IMR-90 (cell line): ENCODE measurements at regions not wholly inside any gene's neighbourhood (a gene's known extent, or its start where the extent isn't known, plus 50 kb on each side); places are given as distances from the start of the nearest gene placed in this dataset.

Experiments
- ATAC-seq: fragments of 200-7000 bp; cut with Tn5 transposase; 2 replicates; pipeline ENCODE4 v1.9.1; 2020; ENCODE audit warnings: low read depth, mild to moderate bottlenecking, moderate library complexity
- BruUV-seq: library from RNA; stranded (reverse); fragments of 400-500 nt; replicated peaks from 2 replicates; lab custom pipeline; 2021; lab: Mats Ljungman, UMichigan
- CTCF ChIA-PET: fragments of 300-600 bp; formaldehyde crosslinking; extraction: SDS; loops from one replicate; lab custom pipeline; 2021; ENCODE audit warnings: antibody characterized with exemption; lab: Yijun Ruan, JAX
- POLR2A ChIA-PET: fragments of 300-600 bp; sonication (Branson Sonifier 250); formaldehyde crosslinking; loops from one replicate; lab custom pipeline; 2022; ENCODE audit warnings: antibody characterized with exemption; ENCODE audit not compliant: unreplicated experiment; lab: Charles Lee
- DNase-seq: peaks from one replicate; pipeline ENCODE4 v3.0.0; 2013
- H2AFZ ChIP-seq: replicated peaks from 2 replicates; pipeline ENCODE3; 2013; ENCODE audit warnings: low read length, mild to moderate bottlenecking; ENCODE audit not compliant: poor library complexity
- H2AK5ac ChIP-seq: 2 replicates; pipeline ENCODE4 v1.6.1; 2013; ENCODE audit warnings: low read depth, low read length, inconsistent platforms
- H2AK9ac ChIP-seq: replicated peaks from 2 replicates; pipeline ENCODE3; 2013; ENCODE audit warnings: mild to moderate bottlenecking, low read depth, low read length, moderate library complexity; ENCODE audit not compliant: poor library complexity
- H2BK120ac ChIP-seq: 2 replicates; pipeline ENCODE4 v1.6.1; 2013; ENCODE audit warnings: low read depth, low read length, inconsistent platforms
- H2BK15ac ChIP-seq: 3 replicates; pipeline ENCODE4 v1.6.1; 2013; ENCODE audit warnings: low read depth, low read length, inconsistent platforms
- H2BK20ac ChIP-seq: 2 replicates; pipeline ENCODE4 v1.6.1; 2013; ENCODE audit warnings: low read depth, mild to moderate bottlenecking, inconsistent platforms, low read length, moderate library complexity
- H2BK5ac ChIP-seq: 2 replicates; pipeline ENCODE4 v1.6.1; 2013; ENCODE audit warnings: mild to moderate bottlenecking, low read depth, low read length, inconsistent platforms; ENCODE audit not compliant: poor library complexity, severe bottlenecking
- H3K14ac ChIP-seq: replicated peaks from 2 replicates; pipeline ENCODE4 v1.6.1; 2013; ENCODE audit warnings: low read depth, low read length, inconsistent platforms
- H3K18ac ChIP-seq: 2 replicates; pipeline ENCODE4 v1.6.1; 2013; ENCODE audit warnings: low read depth, low read length, control low read depth
- H3K23ac ChIP-seq: 2 replicates; pipeline ENCODE4 v1.6.1; 2013; ENCODE audit warnings: low read depth, low read length, inconsistent platforms
- H3K27ac ChIP-seq: 2 replicates; pipeline ENCODE4 v1.5.1; 2013; ENCODE audit warnings: mild to moderate bottlenecking, control low read depth, low read length; ENCODE audit not compliant: insufficient read depth
- H3K27me3 ChIP-seq: 2 replicates; pipeline ENCODE4 v1.6.1; 2013; ENCODE audit warnings: low read length; ENCODE audit not compliant: control insufficient read depth, insufficient read depth
- H3K36me3 ChIP-seq: 2 replicates; pipeline ENCODE4 v1.6.1; 2013; ENCODE audit warnings: low read length, mixed read lengths; ENCODE audit not compliant: control insufficient read depth, insufficient read depth
- H3K4ac ChIP-seq: 2 replicates; pipeline ENCODE4 v1.6.1; 2013; ENCODE audit warnings: low read depth, low read length, inconsistent platforms
- H3K4me1 ChIP-seq: 2 replicates; pipeline ENCODE4 v1.6.1; 2013; ENCODE audit warnings: low read length, mixed read lengths; ENCODE audit not compliant: control insufficient read depth, insufficient read depth
- H3K4me2 ChIP-seq: 2 replicates; pipeline ENCODE4 v1.6.1; 2013; ENCODE audit warnings: low read depth, mild to moderate bottlenecking, control low read depth, low read length, moderate library complexity
- H3K4me3 ChIP-seq: 2 replicates; pipeline ENCODE4 v1.5.1; 2013; ENCODE audit warnings: low read depth, mild to moderate bottlenecking, control low read depth, low read length, moderate library complexity; ENCODE audit not compliant: insufficient read depth
- H3K56ac ChIP-seq: 2 replicates; pipeline ENCODE4 v1.6.1; 2013; ENCODE audit warnings: low read length, inconsistent platforms; ENCODE audit not compliant: insufficient read depth; ENCODE audit errors: extremely low read depth
- H3K79me1 ChIP-seq, 2 experiments: 2 replicates each; pipeline ENCODE4 v1.6.1; 2013; ENCODE audit warnings: low read length in 2 of 2, inconsistent platforms in 1 of 2, low read depth in 1 of 2
- H3K9ac ChIP-seq: 2 replicates; pipeline ENCODE4 v1.6.1; 2013; ENCODE audit warnings: low read depth, low read length, control low read depth
- H3K9me1 ChIP-seq: 2 replicates; pipeline ENCODE4 v1.6.1; 2013; ENCODE audit warnings: low read length, inconsistent platforms; ENCODE audit not compliant: insufficient read depth
- H3K9me3 ChIP-seq: 2 replicates; pipeline ENCODE4 v1.6.1; 2013; ENCODE audit warnings: low read length; ENCODE audit not compliant: control insufficient read depth, insufficient read depth
- H4K20me1 ChIP-seq: 2 replicates; pipeline ENCODE4 v1.6.1; 2013; ENCODE audit warnings: low read length, inconsistent platforms; ENCODE audit not compliant: insufficient read depth
- H4K5ac ChIP-seq: 2 replicates; pipeline ENCODE4 v1.6.1; 2013; ENCODE audit warnings: mild to moderate bottlenecking, low read depth, low read length, control low read depth
- H4K8ac ChIP-seq, 2 experiments: 2 replicates each; pipeline ENCODE4 v1.6.1; 2013; ENCODE audit warnings: low read depth in 2 of 2, low read length in 2 of 2, control low read depth in 1 of 2, inconsistent platforms in 1 of 2
- H4K91ac ChIP-seq: 2 replicates; pipeline ENCODE4 v1.6.1; 2013; ENCODE audit warnings: low read depth, low read length, inconsistent platforms; ENCODE audit not compliant: insufficient read depth
- BHLHE40 ChIP-seq: fragments of 150-350 bp; IDR thresholded peaks from 2 replicates; pipeline ENCODE4 v1.6.1; 2016; ENCODE audit warnings: mild to moderate bottlenecking, low read depth, low read length
- CHD1 ChIP-seq: IDR thresholded peaks from 2 replicates; pipeline ENCODE4 v1.6.1; 2012; ENCODE audit warnings: low read depth, low read length, improper control_type of control experiment
- CTCF ChIP-seq: conservative IDR thresholded peaks from 2 replicates; pipeline ENCODE4 v1.5.1; 2012; ENCODE audit warnings: mild to moderate bottlenecking, low read depth, low read length, improper control_type of control experiment
- ELK1 ChIP-seq: fragments of 150-350 bp; IDR thresholded peaks from 2 replicates; pipeline ENCODE4 v1.6.1; 2016; ENCODE audit warnings: low read depth, mild to moderate bottlenecking, low read length, moderate library complexity, borderline replicate concordance
- FOS ChIP-seq: fragments of 150-350 bp; IDR thresholded peaks from 2 replicates; pipeline ENCODE4 v1.6.1; 2016; ENCODE audit warnings: low read depth, low read length
- MAFK ChIP-seq: IDR thresholded peaks from 2 replicates; pipeline ENCODE4 v1.6.1; 2012; ENCODE audit warnings: low read depth, low read length, improper control_type of control experiment
- MAZ ChIP-seq: IDR thresholded peaks from 2 replicates; pipeline ENCODE4 v1.6.1; 2012; ENCODE audit warnings: low read depth, mild to moderate bottlenecking, low read length, improper control_type of control experiment, moderate library complexity, borderline replicate concordance
- NFE2L2 ChIP-seq: fragments of 150-350 bp; IDR thresholded peaks from 2 replicates; pipeline ENCODE4 v1.6.1; 2016; ENCODE audit warnings: low read depth, mild to moderate bottlenecking, low read length
- POLR2A ChIP-seq: IDR thresholded peaks from 2 replicates; pipeline ENCODE4 v1.6.1; 2012; ENCODE audit warnings: mild to moderate bottlenecking, low read depth, low read length
- RAD21 ChIP-seq: IDR thresholded peaks from 2 replicates; pipeline ENCODE4 v1.6.1; 2012; ENCODE audit warnings: low read length, improper control_type of control experiment
- RCOR1 ChIP-seq: IDR thresholded peaks from 2 replicates; pipeline ENCODE4 v1.6.1; 2012; ENCODE audit warnings: mild to moderate bottlenecking, low read length, improper control_type of control experiment; ENCODE audit not compliant: insufficient replicate concordance
- RFX5 ChIP-seq: IDR thresholded peaks from 2 replicates; pipeline ENCODE4 v1.8.0; 2012; ENCODE audit warnings: low read depth, mild to moderate bottlenecking, low read length, moderate library complexity
- USF2 ChIP-seq: fragments of 150-350 bp; IDR thresholded peaks from 2 replicates; pipeline ENCODE4 v1.6.1; 2017; ENCODE audit warnings: mild to moderate bottlenecking, antibody characterized with exemption, low read length, low read depth
- WGBS, 2 experiments: methylation state at CpG; one replicate each; pipeline versions ENCODE4 v1.1.5 to v1.1.7; 2013; ENCODE audit warnings: missing lambda C conversion rate in 2 of 2; ENCODE audit not compliant: insufficient read length in 1 of 2; ENCODE audit errors: extremely low coverage in 2 of 2; 5-methylcytosine and 5-hydroxymethylcytosine counted together
- dilution Hi-C: fragments of 300-500 bp; cut with HindIII; formaldehyde crosslinking; loops from one replicate; pipeline ENCODE4 v1.14.3; 2018; ENCODE audit warnings: low sequenced_read_pairs; ENCODE audit not compliant: unreplicated experiment
- in situ Hi-C: fragments of 300-500 bp; cut with MboI; formaldehyde crosslinking; loops from 3 replicates; pipeline ENCODE4 v1.14.3; 2019; ENCODE audit warnings: low sequenced_read_pairs, inconsistent platforms, mixed read lengths
- intact Hi-C: fragments of 100-400 bp; cut with micrococcal nuclease; formaldehyde crosslinking; loops from 2 replicates; pipeline ENCODE4 v1.10.0; 2022

- H2AK5ac ChIP-seq, result no peak overlapping the region
- H3K14ac ChIP-seq, result no peak overlapping the region
- no peak overlapping the region for H3K4me3 ChIP-seq
- peaks cover 2% of the 10 kb centered on the region; the same call in 1 of the 2 replicates for H3K9me3 ChIP-seq
- H2AFZ ChIP-seq, result no peak overlapping the region
- H4K91ac ChIP-seq, result no peak overlapping the region
- H3K36me3 ChIP-seq, result no peaks in the 10 kb centered on the region
- no peak overlapping the region for H3K9ac ChIP-seq
- H3K79me1 ChIP-seq, result no peaks in the 10 kb centered on the region
- H3K4me2 ChIP-seq, result no peak overlapping the region
- H3K27ac ChIP-seq, result no peak overlapping the region
- no peak overlapping the region for H2BK5ac ChIP-seq
- no peak overlapping the region for H4K8ac ChIP-seq
- CTCF ChIA-PET, result interaction anchor here (0.7 kb wide), 1 partner anchor 70 kb away, joined by 3 read pairs; no protein-coding TSS in a partner anchor
- H3K9me1 ChIP-seq, result no peaks in the 10 kb centered on the region
- no peak overlapping the region for H3K23ac ChIP-seq
- H3K27me3 ChIP-seq, result no peaks in the 10 kb centered on the region
- in situ Hi-C loops (no loop called here), intact Hi-C loops (no loop called here), dilution Hi-C loops (no loop called here)
- no peak overlapping the region for H2BK20ac ChIP-seq
- no peak overlapping the region for H4K5ac ChIP-seq
- POLR2A ChIA-PET, result no interaction called here
- ATAC-seq (no peak), DNase-seq (no peak)
- BruUV-seq, result no TSS peak
- H3K4me1 ChIP-seq, result no peaks in the 10 kb centered on the region
- WGBS, 2 experiments, result no CpG with 5 or more reads among the region's 4 CpGs
- no peak for TF ChIP-seq POLR2A
- no peak for TF ChIP-seq MAZ
- no peak for TF ChIP-seq FOS
- TF ChIP-seq BHLHE40, result no peak
- no peak for TF ChIP-seq CHD1
- no peak for TF ChIP-seq RFX5
- TF ChIP-seq NFE2L2, result no peak
- TF ChIP-seq ELK1, result no peak
- TF ChIP-seq USF2, result no peak
- TF ChIP-seq RCOR1, result no peak
- no peak for TF ChIP-seq RAD21
- no peak for TF ChIP-seq CTCF
- no peak for TF ChIP-seq MAFK
- no peak overlapping the region for H2AK9ac ChIP-seq
- H2BK15ac ChIP-seq, result no peak overlapping the region
- no peak overlapping the region for H3K18ac ChIP-seq
- H3K4ac ChIP-seq, result no peak overlapping the region
- no peaks in the 10 kb centered on the region for H4K20me1 ChIP-seq
- no peak overlapping the region for H3K56ac ChIP-seq
- no peak overlapping the region for H2BK120ac ChIP-seq
Measured at GRCh38 chr18:44290366-44290977, 390.2 kb upstream of the SETBP1 start.
